Lower leg skin (tissue), 4 donors: ENCODE measurements at regions not wholly inside any gene's neighbourhood (a gene's known extent, or its start where the extent isn't known, plus 50 kb on each side); places are given as distances from the start of the nearest gene placed in this dataset.

Experiments used
- DNase-seq, 2 donors: peaks; one replicate each; pipeline ENCODE4 v3.0.0-alpha.2; 2019; ENCODE audit warnings: low spot score in 2 of 2
- H3K4me3 ChIP-seq: fragments of 200-600 bp; sonication (generic); 2 replicates; pipeline ENCODE4 v1.5.1; 2017; ENCODE audit warnings: mild to moderate bottlenecking, low read depth; ENCODE audit not compliant: poor library complexity, severe bottlenecking
- CTCF ChIP-seq, 3 donors: fragments of 450-650 bp; IDR thresholded peaks; one replicate each; pipeline ENCODE4 v1.5.1; 2016; ENCODE audit warnings: antibody characterized with exemption in 3 of 3, mild to moderate bottlenecking in 3 of 3, moderate library complexity in 2 of 3
- POLR2A ChIP-seq, 2 donors: fragments of 450-650 bp; IDR thresholded peaks; one replicate each; pipeline ENCODE4 v1.6.1; 2016 to 2017; ENCODE audit warnings: antibody characterized with exemption in 2 of 2, mild to moderate bottlenecking in 1 of 2, moderate library complexity in 1 of 2
- WGBS, 2 donors: methylation state at CpG; one replicate each; pipeline ENCODE4 v1.1.5; 2018; 5-methylcytosine and 5-hydroxymethylcytosine counted together
- intact Hi-C: fragments of 100-400 bp; cut with DNase I; formaldehyde crosslinking; loops from one replicate; pipeline ENCODE4 v1.15.0; 2023; ENCODE audit warnings: low total_unique reads

GRCh38 chr4:129561886-129562671 lies 466.1 kb downstream of the C4orf33 start:
- WGBS, 2 donors: 82 to 89% methylated on average over 2 of the region's 2 CpGs
- H3K4me3 ChIP-seq: no peak overlapping the region
- no peak for TF ChIP-seq CTCF (IDR thresholded peaks at IDR 0.05)
- DNase-seq: no peak
- intact Hi-C loops: no loop called here

- DNase-seq: no peak
- 80 to 91% methylated on average over 2 of the region's 2 CpGs for WGBS, 2 donors
- intact Hi-C loops: no loop called here
- H3K4me3 ChIP-seq: no peak overlapping the region
- TF ChIP-seq POLR2A (IDR thresholded peaks at IDR 0.05) (no peak), CTCF (IDR thresholded peaks at IDR 0.05) (no peak)
Measured at GRCh38 chr4:129565214-129565613, 469.3 kb downstream of the C4orf33 start.

- intact Hi-C loops: no loop called here
- TF ChIP-seq CTCF (IDR thresholded peaks at IDR 0.05): no peak
- TF ChIP-seq POLR2A (IDR thresholded peaks at IDR 0.05): no peak
- H3K4me3 ChIP-seq: no peak overlapping the region
- DNase-seq: no peak
Measured at GRCh38 chr4:129570326-129570725, 474.4 kb downstream of the C4orf33 start.

GRCh38 chr4:129578336-129578735 lies 482.4 kb downstream of the C4orf33 start:
- TF ChIP-seq CTCF (IDR thresholded peaks at IDR 0.05): no peak
- TF ChIP-seq POLR2A (IDR thresholded peaks at IDR 0.05): no peak
- WGBS, 2 donors: 69 to 74% methylated on average over 6 of the region's 6 CpGs
- intact Hi-C loops: no loop called here
- DNase-seq: no peak
- no peak overlapping the region for H3K4me3 ChIP-seq

- 83% methylated on average over 1 of the region's 1 CpG for WGBS, 2 donors
- TF ChIP-seq POLR2A (IDR thresholded peaks at IDR 0.05) (no peak), CTCF (IDR thresholded peaks at IDR 0.05) (no peak)
- DNase-seq: no peak
- no peak overlapping the region for H3K4me3 ChIP-seq
- intact Hi-C loops: no loop called here
Measured at GRCh38 chr4:129581305-129581704, 485.4 kb downstream of the C4orf33 start.

- TF ChIP-seq POLR2A (IDR thresholded peaks at IDR 0.05): no peak
- no peak for TF ChIP-seq CTCF (IDR thresholded peaks at IDR 0.05)
- H3K4me3 ChIP-seq: no peak overlapping the region
- no peak for DNase-seq
- 42 to 46% methylated on average over 2 of the region's 2 CpGs for WGBS, 2 donors
- intact Hi-C loops: no loop called here
Measured at GRCh38 chr4:129583868-129584267, 487.9 kb downstream of the C4orf33 start.
